ENCODE measurements at regions not wholly inside any gene's neighbourhood (a gene's known extent, or its start where the extent isn't known, plus 50 kb on each side); places are given as distances from the start of the nearest gene placed in this dataset.

GRCh38 chr7:41416208-41416595, 286.7 kb downstream of the INHBA start:
- TF ChIP-seq CTCF (IDR thresholded peaks at IDR 0.05) (no peak), POLR2A (IDR thresholded peaks at IDR 0.05) (no peak)
